ENCODE measurements at regions not wholly inside any gene's neighbourhood (a gene's known extent, or its start where the extent isn't known, plus 50 kb on each side); places are given as distances from the start of the nearest gene placed in this dataset.
"Not testable (repeated sequence)": the region's sequence is repeated elsewhere in the genome, so short reads cannot be mapped to it uniquely, and the experiment has no call there.

- Histone ChIP-seq H3K36me3 (no peaks in the 10 kb centered on the region), H3K4me1 (no peaks in the 10 kb centered on the region), H3K27ac (no peak overlapping the region), H3K27me3 (no peaks in the 10 kb centered on the region), H3K4me3 (no peak overlapping the region), H3K9me3 (peaks cover 0 to 7% of the 10 kb centered on the region in 2 donors)
- DNase-seq (ENCODE audit: low spot score in 2 of 2): no peak
- TF ChIP-seq, protein P1, sequence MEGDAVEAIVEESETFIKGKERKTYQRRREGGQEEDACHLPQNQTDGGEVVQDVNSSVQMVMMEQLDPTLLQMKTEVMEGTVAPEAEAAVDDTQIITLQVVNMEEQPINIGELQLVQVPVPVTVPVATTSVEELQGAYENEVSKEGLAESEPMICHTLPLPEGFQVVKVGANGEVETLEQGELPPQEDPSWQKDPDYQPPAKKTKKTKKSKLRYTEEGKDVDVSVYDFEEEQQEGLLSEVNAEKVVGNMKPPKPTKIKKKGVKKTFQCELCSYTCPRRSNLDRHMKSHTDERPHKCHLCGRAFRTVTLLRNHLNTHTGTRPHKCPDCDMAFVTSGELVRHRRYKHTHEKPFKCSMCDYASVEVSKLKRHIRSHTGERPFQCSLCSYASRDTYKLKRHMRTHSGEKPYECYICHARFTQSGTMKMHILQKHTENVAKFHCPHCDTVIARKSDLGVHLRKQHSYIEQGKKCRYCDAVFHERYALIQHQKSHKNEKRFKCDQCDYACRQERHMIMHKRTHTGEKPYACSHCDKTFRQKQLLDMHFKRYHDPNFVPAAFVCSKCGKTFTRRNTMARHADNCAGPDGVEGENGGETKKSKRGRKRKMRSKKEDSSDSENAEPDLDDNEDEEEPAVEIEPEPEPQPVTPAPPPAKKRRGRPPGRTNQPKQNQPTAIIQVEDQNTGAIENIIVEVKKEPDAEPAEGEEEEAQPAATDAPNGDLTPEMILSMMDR (IDR thresholded peaks at IDR 0.05): no peak
- TF ChIP-seq POLR2AphosphoS5 (IDR thresholded peaks at IDR 0.05): no peak
- TF ChIP-seq POLR2A (IDR thresholded peaks at IDR 0.05): no peak
- intact Hi-C loops (cut with DNase I; ENCODE audit: low total_unique reads): no loop called here
These were observed 120.3 kb upstream of the ZBED5 start for GRCh38 chr11:10978198-10978597.

DNA sequence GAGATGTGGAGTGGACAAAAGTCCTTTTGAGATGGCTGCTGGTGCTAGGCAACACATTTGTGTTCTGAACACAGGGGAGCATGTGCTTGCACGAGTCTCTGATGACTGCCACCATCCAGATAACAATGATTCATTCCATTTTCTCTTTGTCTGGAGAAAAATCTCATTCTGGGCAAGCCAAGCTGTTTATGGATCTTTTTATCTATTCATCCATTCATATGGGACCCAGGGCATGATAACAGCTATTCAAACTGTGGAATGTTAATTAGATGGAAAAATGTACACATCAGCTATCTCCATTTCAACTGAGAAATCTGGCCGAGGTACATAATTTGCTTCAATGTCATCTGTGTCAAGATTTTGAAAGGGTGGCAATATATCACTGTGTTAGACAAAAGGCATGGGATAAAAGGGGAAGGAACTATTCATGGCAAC, 117.5 kb upstream of the ZBED5 start:
- TF ChIP-seq, protein P1 (IDR thresholded peaks at IDR 0.05): no peak
- TF ChIP-seq POLR2A (IDR thresholded peaks at IDR 0.05) (no peak), POLR2AphosphoS5 (IDR thresholded peaks at IDR 0.05) (no peak)
- Histone ChIP-seq H3K27me3 (no peaks in the 10 kb centered on the region), H3K4me1 (no peaks in the 10 kb centered on the region), H3K4me3 (no peak overlapping the region), H3K27ac (no peak overlapping the region), H3K36me3 (no peaks in the 10 kb centered on the region), H3K9me3 (peaks cover 0 to 2% of the 10 kb centered on the region in 2 donors)
- intact Hi-C loops (cut with DNase I; ENCODE audit: low total_unique reads): no loop called here
- DNase-seq (ENCODE audit: low spot score in 2 of 2): no peak

DNA sequence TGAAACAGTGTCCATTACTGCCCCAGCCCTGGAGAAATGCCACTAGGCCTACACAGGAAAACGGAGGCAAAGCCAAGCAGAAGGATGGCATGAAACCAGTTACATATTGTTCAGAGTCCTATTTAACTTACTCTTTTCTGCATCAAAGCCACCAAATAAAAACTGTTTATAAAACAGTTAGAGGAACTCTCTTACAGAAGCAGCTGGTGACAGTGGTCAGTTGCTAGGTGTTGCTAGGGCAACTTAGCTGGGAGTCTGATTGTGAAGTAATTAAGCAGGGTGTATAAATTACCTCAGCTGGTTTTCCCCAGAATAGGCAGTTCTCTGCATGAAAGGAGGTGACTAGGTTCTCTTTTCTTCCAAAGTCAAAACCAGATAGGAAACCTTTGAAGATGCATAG, 115.6 kb upstream of the ZBED5 start:
- no peak for TF ChIP-seq POLR2AphosphoS5 (IDR thresholded peaks at IDR 0.05)
- no peak for TF ChIP-seq POLR2A (IDR thresholded peaks at IDR 0.05)
- TF ChIP-seq, protein P1 (IDR thresholded peaks at IDR 0.05): no peak
- Histone ChIP-seq H3K9me3 (no peaks in the 10 kb centered on the region), H3K27me3 (no peaks in the 10 kb centered on the region), H3K4me1 (no peaks in the 10 kb centered on the region), H3K36me3 (no peaks in the 10 kb centered on the region), H3K4me3 (no peak overlapping the region), H3K27ac (no peak overlapping the region)
- no peak for DNase-seq (ENCODE audit: low spot score in 2 of 2)
- intact Hi-C loops (cut with DNase I; ENCODE audit: low total_unique reads): no loop called here

- Histone ChIP-seq H3K4me1 (no peaks in the 10 kb centered on the region), H3K27me3 (no peaks in the 10 kb centered on the region), H3K9me3 (no peaks in the 10 kb centered on the region), H3K36me3 (no peaks in the 10 kb centered on the region), H3K27ac (no peak overlapping the region), H3K4me3 (no peak overlapping the region)
- TF ChIP-seq POLR2A (IDR thresholded peaks at IDR 0.05) (no peak), POLR2AphosphoS5 (IDR thresholded peaks at IDR 0.05) (no peak)
- TF ChIP-seq, protein P1 (IDR thresholded peaks at IDR 0.05): no peak
- intact Hi-C loops (cut with DNase I; ENCODE audit: low total_unique reads): no loop called here
- DNase-seq (ENCODE audit: low spot score in 2 of 2): no peak
These were observed 113.1 kb upstream of the ZBED5 start for GRCh38 chr11:10970926-10971325.

- Histone ChIP-seq H3K9me3 (no peaks in the 10 kb centered on the region), H3K4me3 (no peak overlapping the region), H3K27ac (no peak overlapping the region), H3K27me3 (no peaks in the 10 kb centered on the region), H3K36me3 (no peaks in the 10 kb centered on the region), H3K4me1 (no peaks in the 10 kb centered on the region)
- TF ChIP-seq POLR2AphosphoS5 (IDR thresholded peaks at IDR 0.05) (no peak), POLR2A (IDR thresholded peaks at IDR 0.05) (no peak)
- TF ChIP-seq, protein P1 (IDR thresholded peaks at IDR 0.05): no peak
- DNase-seq (ENCODE audit: low spot score in 2 of 2): no peak
- intact Hi-C loops (cut with DNase I; ENCODE audit: low total_unique reads): no loop called here
These were observed 111.5 kb upstream of the ZBED5 start for GRCh38 chr11:10969387-10969786.

DNA sequence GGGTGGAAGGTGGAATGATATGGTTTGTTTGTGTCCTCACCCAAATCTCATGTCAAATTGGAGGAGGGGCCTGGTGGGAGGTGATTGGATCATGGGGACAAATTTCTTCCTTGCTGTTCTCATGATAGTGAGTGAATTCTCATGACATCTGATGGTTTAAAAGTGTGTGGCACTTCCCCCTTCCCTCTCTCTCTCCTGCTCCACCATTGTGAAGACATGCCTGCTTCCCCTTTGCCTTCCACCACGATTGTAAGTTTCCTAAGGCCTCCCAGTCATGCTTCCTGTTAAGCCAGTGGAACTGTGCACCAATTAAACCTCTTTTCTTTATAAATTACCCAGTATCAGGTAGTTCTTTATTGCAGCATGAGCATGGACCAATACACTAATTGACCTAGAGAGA, 99.0 kb upstream of the ZBED5 start:
- DNase-seq (ENCODE audit: low spot score in 2 of 2); H3K36me3 ChIP-seq; H3K27ac ChIP-seq; H3K4me3 ChIP-seq; intact Hi-C loops (cut with DNase I; ENCODE audit: low total_unique reads); H3K4me1 ChIP-seq; H3K27me3 ChIP-seq: not testable (repeated sequence)
- H3K9me3 ChIP-seq: peaks cover 0 to 14% of the 10 kb centered on the region in 2 donors
